ENCODE measurements at regions not wholly inside any gene's neighbourhood (a gene's known extent, or its start where the extent isn't known, plus 50 kb on each side); places are given as distances from the start of the nearest gene placed in this dataset.
"Not testable (repeated sequence)": the region's sequence is repeated elsewhere in the genome, so short reads cannot be mapped to it uniquely, and the experiment has no call there.

DNA sequence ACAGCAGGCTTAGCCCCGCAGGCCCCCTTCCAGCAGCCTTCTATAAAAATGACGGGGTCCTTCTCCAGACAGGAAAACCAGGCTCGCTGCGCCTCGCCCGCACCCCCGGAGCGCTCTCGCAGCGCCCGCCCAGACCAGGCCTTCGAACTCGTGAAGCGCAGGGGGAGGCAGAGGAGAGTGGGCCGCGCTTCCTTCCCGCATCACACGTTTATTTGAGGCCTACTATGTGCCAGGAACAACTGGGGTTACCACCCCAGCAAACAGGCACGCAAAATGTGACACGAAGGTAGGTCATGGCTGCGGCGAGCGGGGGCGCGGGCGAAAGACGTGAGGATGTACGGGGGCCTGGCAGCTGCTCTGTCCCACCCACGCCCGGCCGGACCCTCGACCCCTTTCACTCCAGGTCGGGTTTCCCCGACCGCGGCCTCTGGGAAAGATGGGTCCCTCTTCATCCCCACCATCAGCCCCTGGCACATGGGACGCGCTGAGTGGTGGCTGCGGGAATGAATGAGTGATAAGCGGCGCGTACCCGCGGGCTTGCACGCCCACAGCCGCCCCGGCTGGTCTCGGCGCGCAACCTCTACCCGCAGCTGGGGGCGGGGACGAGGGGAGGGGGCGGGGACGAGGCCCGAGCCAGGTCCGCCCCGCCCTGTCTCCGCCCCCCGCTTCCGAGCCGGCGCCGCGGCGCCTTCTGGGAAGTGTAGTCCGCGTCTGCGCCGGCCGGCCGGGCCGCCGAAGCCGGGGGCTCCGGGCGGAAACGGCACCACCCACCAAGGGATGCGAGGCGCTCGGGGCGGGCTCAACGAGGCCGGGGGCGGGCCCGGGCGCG is 59.1 kb downstream of the ZNF467 start:
- peak; percentile 85 for DNase-seq (ENCODE audit: low spot score)

DNA sequence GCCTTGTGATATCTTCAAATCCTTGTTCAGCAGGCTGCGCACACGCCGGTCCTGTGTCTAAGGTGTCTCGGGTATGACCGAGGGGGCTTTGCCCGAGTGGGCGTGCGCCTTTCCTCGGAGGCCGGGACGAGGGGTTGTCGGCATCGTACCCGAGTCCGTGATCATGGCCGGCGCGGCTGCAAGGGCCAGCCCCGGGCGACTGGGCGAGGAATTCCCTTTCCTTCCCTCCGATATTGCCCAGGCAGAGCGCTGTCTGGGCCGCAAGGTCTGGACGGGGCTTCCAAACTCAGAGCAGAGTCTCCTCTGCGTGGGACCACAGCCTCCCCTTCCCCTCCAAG is 59.7 kb downstream of the ZNF467 start:
- no peak for DNase-seq (ENCODE audit: low spot score)

DNA sequence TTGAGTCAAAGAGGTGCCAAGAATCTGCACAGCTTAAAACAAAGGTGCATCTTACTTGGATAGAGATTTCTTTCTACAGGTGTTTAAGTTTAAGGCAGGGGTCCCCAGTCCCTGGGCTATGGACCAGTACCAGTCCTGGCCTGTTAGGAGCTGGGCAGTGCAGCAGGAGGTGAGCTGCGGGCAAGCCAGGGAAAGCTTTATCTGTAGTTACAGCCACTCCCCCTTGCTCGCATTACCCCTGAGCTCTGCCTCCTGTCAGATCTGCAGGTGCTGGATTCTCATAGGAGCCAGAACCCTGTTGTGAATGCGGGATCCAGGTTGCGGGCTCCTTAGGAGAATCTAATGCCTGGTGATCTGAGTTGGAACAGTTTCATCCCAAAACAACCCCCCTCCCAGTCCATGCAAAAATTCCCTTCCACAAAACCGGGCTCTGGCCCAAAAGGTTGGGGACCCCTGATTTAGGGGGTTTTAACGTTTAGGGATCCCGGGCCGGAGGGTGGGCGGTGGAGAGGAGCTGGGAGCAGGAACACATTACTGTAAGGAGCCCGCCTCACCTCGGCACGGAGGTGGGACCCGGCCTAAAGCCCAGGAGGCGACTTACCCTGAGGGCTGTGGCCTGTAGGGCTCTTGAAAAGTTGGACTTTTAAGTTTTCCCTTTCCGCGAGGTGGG is 60.2 kb downstream of the ZNF467 start:
- no peak for DNase-seq (ENCODE audit: low spot score)

DNA sequence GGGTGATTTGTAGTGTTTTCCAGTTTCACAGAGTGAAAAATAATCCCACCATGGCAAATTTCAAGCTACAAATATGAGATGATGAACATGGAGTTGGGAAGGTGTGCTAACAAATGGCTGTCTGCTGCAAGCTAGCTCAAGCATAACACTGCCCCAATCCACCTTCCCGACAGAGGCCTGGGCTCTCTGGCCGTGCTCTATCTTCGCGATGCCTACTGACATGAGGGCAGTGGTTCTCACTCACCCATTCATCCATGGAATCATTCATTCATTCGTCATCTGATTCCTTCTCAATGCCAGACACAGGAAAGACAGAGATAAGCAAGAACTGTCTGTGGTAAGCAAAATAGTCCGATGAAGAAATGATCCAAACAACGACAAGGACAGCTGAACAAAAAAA is 65.4 kb downstream of the ZNF467 start:
- no peak for DNase-seq (ENCODE audit: low spot score)

DNA sequence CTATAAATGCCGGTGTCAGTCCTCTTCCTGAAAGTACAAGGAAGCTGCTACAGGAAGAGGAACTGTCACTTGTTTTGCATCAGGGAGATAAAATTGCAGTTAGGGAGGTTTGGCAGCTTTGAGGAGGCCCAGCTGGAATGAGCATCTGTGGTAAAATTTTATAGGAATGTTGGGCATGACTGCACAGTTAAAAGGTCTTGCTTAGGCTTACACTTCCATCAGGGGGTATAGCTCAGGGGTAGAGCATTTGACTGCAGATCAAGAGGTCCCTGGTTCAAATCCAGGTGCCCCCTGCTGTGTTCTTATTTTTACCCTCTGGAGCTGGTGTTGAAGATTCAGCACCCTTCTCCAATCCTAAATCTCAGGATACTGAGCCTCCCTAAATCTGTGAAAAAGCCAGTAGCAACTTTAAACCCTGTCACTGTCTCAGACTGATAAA is 65.9 kb downstream of the ZNF467 start:
- DNase-seq (ENCODE audit: low spot score) = no peak

DNA sequence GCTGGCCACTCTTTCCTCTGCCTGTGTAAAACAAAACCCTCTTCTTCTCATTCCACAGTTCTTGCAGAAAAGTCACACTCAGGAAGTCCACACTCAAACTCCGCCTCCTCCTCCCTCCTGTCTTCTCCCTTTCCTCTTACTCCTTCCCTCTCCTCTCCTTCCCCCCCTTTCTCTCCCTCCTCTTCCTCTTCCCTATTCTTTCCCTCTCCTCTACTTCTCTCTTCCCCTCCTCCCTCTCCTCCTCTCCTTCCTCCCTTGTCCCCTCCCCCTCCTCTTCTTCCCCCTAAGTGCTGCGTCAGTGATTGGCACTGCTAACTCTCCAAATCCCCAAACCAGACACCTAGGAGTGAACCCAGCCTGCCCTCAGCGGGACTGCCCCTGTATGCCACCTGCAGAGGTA is 67.0 kb downstream of the ZNF467 start:
- no peak for DNase-seq (ENCODE audit: low spot score)

DNA sequence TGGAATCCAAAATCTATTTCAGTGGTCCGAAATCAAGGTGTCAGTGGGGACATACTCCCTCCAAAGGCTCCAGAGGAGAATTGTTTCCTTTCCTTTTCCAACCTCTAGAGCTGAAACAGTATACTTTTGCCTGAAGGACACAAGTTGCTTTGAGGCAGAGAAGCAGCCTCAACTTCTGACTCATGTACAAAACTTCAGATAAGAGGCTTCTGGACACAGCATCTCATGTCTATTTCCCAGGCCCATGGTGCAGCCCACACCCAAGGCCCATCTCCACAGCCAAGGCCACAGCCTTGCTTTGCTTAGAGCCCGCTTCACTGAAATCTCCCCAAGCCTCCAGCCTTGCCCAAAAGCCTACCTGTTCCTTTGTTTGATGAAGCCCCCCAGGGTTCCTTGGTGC is 68.9 kb downstream of the ZNF467 start:
- DNase-seq (ENCODE audit: low spot score) = no peak

DNA sequence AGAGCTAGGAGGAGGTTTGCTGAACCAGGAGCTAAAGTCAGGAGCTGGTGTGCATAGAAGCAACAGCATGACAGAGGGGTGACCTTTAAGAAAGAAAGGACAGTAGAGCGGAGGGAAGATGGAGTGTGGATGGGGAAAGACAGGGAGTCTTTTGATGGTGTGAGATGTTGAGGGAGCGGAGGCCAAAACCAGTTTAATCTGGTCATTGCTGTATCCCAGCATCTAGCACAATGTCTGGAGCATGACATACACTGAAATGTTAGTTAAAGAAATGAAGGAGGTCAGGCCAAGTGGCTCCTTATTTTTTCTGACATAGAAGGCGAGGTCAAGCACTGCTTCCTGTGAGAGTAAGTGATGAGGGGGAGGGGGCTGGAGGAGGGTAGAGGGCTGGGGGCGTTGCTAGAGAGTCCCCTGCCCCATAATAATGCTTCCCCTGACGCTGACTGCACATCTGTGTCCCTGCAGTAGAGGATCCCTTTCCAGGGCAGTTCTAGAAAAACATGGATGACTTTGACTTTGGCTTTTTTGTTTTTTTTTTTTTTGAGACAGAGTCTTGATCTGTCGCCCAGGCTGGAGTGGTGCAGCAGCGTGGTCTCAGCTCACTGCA is 70.2 kb downstream of the ZNF467 start:
- no peak for DNase-seq (ENCODE audit: low spot score)

DNA sequence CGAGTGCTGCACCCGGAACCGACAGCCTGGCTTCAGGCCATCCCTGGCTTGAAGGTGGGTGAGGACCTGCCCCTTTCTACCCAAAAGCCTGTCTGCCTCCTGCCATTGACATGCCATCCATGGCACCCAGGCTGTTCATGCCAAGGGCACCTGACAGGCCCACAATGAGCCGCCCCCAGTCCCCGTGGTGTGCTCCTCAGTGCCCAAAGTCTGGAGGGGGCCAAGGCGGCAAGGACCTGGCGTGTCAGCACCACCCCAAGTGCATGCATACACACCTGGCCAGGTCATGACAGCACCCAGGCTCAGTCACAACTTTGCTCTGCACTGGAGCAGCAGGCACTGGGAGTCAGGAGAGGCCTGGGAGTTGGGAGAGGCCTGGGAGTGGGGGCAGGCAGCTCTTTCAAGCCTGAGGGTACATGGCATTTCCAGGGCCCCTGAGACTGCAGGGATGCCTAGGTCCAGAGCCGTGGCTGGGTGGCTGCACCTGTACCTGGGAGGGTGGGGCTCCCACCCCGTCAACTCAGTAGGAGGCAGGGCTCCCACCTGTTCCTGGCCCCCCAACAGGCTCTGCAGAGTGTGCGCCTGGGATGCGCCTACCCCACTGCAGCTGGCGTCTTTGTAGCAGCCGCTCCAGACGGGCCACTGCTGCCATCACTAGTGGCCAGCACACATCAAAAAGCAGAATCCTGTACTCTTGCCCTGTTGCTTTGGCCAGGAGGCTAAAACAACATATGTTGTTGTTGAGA is 71.7 kb downstream of the ZNF467 start:
- DNase-seq (ENCODE audit: low spot score) = no peak

DNA sequence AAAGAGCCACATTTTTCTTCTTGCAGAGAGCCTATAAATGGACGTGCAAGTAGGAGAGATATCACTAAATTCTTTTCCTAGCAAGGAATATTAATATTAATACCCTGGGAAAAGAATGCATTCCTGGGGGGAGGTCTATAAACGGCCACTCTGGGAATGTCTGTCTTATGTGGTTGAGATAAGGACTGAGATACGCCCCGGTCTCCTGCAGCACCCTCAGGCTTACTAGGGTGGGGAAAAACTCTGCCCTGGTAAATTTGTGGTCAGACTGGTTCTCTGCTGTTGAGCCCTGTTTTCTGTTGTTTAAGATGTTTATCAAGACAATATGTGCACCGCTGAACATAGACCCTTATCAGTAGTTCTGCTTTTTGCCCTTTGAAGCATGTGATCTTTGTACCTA is 75.6 kb downstream of the ZNF467 start:
- DNase-seq (ENCODE audit: low spot score) = not testable (repeated sequence)

DNA sequence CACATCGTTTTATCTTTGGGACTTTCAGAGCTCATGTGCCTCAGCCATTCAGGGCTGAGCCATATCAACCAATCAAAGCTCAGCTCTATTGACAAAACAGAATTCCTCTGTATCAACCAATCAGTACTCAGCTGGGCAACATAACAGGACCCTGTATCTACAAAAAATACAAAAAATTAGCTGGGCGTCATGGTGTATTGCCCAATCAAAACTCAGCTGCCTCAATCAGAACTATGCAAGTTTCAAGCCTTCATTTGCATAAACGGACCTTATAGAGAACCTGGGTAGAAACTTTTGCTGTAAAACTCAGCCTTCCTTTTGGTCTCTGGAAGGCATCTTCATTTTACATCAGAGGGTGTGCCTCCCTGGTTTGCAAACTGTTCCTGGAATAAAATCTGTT is 77.1 kb downstream of the ZNF467 start:
- no peak for DNase-seq (ENCODE audit: low spot score)

DNA sequence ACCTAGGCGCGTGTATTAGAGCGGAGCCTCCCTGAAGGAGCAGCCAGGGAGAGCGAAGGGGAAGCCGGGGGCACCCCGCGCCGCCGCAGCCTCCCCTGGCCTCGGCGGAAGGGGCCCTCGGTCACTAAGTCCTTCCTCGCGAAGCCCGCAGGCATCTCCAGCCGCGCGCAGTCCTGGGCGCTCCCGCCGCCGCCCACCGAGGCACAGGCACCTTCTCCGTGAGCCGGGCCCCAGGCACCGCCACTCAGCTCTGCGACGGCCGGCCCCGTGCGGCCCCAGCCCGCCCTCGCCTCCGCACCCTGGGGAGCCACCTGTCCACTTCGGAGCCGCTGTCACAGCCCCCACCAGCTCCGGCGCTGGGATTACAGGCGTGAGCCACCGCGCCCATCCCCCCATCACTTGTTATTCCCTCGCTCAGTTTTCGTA is 80.8 kb downstream of the ZNF467 start:
- DNase-seq (ENCODE audit: low spot score) = no peak

DNA sequence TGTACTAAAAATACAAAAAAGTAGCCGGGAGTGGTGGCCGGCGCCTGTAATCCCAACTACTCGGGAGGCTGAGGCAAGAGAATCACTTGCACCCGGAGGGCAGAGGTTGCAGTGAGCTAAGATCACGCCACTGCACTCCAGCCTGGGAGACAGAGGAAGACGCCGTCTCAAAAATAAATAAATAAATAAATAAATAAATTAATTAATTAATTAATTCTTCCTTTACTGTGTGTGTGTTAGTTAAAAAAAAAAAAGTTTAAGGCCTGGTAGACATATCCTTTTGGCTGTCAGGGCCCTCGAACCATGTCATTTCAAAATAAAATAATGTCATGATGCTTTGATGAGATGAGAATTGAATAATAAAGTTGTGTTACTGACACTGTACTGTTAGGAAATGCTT is 81.3 kb downstream of the ZNF467 start:
- DNase-seq (ENCODE audit: low spot score) = no peak

DNA sequence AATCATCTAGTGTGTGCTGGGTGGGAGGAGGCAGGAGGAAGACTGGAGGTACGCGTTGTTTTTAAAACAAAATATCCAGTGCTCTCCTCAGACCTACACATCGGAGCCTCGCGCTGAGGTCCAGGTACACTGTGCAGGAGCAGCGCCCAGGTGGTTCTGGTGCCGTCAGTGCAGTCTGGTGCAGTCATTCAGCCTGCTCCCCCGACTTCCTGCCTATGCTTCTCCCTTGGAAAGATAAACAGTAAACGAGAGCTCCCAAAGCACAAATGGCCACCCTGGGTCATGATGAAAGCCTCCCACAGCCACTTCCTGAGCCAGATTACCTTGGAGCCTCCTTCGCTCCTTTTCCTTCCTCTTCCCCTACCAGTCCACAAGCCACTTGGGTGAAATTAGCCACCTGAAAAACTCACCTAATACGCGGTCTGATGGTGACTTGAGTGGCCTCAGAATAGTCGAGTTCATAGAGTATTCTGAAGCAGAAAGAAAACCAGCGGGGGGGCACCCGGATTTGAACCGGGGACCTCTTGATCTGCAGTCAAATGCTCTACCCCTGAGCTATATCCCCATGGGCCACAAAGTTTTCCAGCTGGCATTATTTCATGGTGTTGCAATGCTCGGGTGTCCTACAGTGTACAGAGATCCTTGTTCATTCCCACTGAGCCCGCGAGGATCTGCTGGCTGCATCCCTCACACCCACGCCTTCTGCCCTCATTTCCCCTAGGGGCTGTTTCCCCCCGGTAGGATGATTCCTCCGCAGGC is 82.5 kb downstream of the ZNF467 start:
- DNase-seq (ENCODE audit: low spot score) = peak; percentile 65

DNA sequence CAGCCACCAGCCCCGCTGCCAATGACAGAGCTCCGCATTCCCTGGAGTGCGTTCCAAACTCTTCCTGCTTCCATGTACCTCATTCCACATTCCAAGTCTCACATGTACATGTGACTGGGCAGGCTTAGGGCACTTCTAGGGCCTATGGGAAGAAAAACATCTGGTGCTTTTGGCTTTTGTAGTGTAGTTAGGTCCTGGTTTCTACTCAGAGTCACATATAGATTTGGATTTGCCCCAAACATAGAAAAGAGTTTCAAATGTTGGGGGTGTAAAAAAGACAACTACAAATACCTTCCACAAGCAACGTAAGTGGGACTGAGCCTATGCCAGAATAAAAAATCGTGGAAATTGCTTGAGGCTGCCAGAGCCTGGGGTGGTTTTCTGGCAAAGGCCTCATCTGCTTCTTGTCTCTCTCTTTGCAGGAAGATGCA is 84.1 kb downstream of the ZNF467 start:
- no peak for DNase-seq (ENCODE audit: low spot score)

DNA sequence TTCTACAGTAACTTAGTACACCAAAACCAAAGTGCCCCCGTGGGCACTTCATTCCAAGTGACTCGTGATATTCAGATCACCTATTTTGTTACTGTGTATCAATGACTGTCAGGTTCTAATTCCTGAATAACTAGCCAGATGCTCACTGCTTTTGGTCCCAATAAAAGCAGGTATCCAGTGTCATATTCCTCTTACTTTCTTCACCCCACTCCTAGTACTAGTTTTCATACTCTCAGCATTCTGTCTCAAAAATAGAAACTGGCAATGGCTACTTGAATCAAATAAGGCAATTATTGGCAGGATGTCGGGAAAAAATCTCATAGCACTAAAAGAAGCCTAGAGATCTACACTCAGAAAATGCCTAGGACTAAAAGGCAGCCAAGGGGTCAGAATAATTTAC is 84.6 kb downstream of the ZNF467 start:
- no peak for DNase-seq (ENCODE audit: low spot score)

DNA sequence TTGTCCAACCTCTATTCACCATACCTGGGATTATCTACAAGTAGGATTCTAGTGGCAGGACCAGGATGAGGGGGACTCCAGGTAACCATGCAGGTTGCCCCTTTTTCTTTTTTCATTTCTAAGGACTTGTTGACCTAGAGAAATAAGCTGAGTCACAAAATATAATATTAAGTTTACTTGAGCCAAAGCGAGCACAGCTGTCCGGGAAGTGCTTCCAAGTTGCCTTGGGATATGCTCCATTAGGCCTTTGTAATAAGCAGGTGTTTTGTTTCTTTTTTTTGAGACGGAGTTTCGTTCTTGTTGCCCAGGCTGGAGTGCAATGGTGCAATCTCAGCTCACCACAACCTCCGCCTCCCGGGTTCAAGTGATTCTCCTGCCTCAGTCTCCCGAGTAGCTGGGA is 85.6 kb downstream of the ZNF467 start:
- not testable (repeated sequence) for DNase-seq (ENCODE audit: low spot score)

DNA sequence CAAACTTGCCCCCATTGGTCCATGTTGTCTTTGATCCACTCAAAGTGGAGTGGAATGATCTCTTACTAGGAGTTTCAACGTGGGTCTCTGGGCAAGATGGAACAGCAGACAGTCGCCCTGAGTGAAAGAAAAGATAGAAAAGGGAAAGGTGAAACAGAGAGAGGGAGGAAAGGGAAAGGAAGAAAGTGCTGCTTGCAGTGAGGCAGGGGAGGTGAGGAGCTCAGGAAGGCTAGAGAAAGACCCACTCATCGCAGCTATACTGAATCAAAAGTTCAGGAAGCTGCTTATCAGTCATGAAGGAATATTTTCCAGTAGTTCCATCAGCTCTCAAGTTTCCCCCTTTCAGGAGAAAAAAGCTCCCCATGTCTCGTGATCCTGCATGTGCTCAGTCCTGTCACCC is 86.9 kb downstream of the ZNF467 start:
- no peak for DNase-seq (ENCODE audit: low spot score)

DNA sequence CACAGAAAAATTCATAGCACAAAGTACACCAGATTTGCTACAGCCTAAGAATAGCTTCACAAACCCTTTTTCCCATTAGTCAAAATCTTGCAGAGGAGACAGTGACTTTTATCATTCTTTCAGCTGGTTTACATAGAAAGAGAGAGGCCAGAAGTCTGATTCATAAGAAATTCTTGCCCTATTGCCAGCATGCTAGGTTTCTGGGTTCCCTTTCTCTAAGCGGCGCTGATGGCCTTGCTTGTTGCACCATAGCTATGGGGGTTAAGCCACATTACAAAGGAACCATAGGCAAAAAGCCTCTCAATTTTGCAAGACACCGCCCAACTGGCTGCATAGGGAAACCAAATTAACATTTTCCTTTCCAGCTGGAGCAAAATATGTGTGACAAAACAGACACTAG is 87.4 kb downstream of the ZNF467 start:
- no peak for DNase-seq (ENCODE audit: low spot score)

DNA sequence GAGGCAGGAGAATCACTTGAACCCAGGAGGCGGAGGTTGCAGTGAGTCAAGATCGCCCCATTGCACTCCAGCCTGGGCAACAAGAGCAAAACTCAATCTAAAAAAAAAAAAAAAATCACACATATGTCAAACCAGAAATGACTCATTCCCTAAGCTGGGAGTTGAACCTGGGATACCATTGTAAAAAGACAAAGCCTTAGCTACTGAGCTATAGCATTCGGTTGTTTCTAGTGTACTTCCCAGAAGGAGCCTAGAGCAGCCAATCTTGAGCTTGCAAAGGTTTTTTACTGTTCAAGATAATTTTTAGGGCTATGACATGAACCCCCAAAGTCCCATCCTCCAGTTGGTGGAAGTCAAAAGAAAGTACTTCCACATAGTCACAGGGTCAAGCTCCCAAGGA is 87.9 kb downstream of the ZNF467 start:
- DNase-seq (ENCODE audit: low spot score) = no peak

DNA sequence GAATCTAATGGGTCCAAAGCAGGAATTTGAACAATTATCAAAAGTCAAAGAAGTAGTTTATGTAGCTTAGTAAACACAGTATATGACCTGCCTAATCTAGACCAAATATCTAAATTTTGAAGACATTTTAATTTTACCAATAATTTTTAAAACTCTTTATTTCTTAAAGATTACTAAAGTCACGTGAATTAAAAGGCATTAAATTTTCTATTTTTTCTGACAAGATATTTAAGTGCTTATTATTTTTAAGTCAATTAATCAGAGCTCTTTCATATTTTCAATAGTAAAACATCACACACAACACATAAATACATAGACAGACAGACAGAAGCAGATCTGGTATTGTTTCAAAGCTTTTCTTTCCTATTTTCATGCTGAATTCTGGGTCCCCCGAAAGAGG is 89.5 kb downstream of the ZNF467 start:
- no peak for DNase-seq (ENCODE audit: low spot score)

DNA sequence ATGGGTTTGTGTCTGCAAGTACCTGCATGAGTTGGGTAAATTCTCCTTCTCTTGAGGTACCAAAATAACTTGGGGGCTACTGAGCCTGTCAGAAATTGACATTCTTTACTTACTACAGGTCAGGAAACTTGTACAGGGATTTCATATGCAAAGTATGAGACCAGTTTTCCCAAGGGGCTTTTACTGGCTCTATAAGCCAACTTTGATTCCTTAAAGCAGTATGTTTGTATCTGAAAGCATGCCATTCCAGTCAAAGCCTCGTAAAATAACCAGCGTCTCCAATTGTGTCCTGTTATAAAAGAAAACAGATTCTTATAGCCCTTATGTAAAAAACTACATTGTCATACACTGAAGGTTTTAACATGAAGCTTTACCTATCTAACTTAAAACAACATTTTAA is 90.2 kb downstream of the ZNF467 start:
- DNase-seq (ENCODE audit: low spot score) = no peak

Measured in HuH-7.5 (cell line).